ENCODE measurements at regions not wholly inside any gene's neighbourhood (a gene's known extent, or its start where the extent isn't known, plus 50 kb on each side); places are given as distances from the start of the nearest gene placed in this dataset.

DNA sequence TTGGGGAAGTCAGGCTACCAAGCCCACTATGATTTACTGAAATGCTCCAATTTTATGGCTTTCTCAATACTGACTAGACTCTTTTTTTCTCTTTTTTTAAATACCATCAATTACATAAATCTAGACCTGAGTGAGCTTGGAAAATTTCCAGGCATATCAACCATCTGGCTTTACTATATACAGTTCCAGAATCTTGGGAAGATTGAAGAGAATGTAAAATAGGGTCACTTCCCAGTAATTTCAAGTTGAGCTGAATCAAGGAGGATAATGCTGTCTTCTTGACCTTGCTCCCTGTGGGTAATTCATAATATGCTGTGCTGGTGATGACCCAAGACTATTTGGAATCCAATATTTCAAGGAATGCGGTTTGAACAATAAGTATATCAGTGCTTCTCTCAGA lies 108.1 kb downstream of the MAP3K21 start:
- H3K9me3 ChIP-seq = no peaks in the 10 kb centered on the region
- H3K4me1 ChIP-seq = peaks cover 0 to under 1% (median 0%) of the 10 kb centered on the region in 6 donors
- H3K4me3 ChIP-seq = no peak overlapping the region
- no peak for DNase-seq
- no peak for TF ChIP-seq POLR2AphosphoS5 (IDR thresholded peaks at IDR 0.05)
- TF ChIP-seq POLR2A (IDR thresholded peaks at IDR 0.05) = no peak
- TF ChIP-seq, protein P1, sequence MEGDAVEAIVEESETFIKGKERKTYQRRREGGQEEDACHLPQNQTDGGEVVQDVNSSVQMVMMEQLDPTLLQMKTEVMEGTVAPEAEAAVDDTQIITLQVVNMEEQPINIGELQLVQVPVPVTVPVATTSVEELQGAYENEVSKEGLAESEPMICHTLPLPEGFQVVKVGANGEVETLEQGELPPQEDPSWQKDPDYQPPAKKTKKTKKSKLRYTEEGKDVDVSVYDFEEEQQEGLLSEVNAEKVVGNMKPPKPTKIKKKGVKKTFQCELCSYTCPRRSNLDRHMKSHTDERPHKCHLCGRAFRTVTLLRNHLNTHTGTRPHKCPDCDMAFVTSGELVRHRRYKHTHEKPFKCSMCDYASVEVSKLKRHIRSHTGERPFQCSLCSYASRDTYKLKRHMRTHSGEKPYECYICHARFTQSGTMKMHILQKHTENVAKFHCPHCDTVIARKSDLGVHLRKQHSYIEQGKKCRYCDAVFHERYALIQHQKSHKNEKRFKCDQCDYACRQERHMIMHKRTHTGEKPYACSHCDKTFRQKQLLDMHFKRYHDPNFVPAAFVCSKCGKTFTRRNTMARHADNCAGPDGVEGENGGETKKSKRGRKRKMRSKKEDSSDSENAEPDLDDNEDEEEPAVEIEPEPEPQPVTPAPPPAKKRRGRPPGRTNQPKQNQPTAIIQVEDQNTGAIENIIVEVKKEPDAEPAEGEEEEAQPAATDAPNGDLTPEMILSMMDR (IDR thresholded peaks at IDR 0.05 in 8 of 11, conservative IDR thresholded peaks at IDR 0.05 in 3 of 11) = no peak
- 23 to 83% (median 80%) methylated on average over 1 of the region's 1 CpG for WGBS, 5 donors
- no peak overlapping the region for H3K27ac ChIP-seq
- H3K36me3 ChIP-seq = no peaks in the 10 kb centered on the region
- H3K27me3 ChIP-seq (replicated peaks in 1 of 7) = peaks cover 0 to 31% (median 8%) of the 10 kb centered on the region in 7 donors
- intact Hi-C loops (cut with DNase I; ENCODE audit: low total_unique reads) = no loop called here

DNA sequence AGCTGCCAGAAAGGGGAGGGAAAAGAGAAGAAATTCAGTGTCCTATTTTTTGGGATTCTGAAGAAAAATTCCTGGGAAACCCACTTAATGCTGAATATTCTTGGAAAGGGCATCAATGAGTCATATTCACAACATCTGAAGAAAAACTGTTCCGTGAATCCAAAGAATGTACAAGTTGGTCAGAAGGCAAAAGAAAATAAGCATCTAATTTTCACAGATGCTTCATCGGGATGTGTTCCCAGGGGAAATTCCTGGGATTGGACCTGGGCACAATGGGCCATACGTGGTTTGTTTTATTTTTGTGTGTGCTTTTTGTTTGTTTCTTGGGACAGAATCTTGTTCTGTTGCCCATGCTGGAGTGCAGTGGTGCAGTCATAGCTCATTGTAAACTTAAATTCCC lies 112.2 kb downstream of the MAP3K21 start:
- peaks cover 0 to 3% (median 0%) of the 10 kb centered on the region in 6 donors for H3K4me1 ChIP-seq
- WGBS, 5 donors = 63 to 87% (median 81%) methylated on average over 3 of the region's 3 CpGs
- no peaks in the 10 kb centered on the region for H3K36me3 ChIP-seq
- no peak for DNase-seq
- H3K27me3 ChIP-seq (replicated peaks in 1 of 7) = peaks cover 0 to 37% (median 8%) of the 10 kb centered on the region in 7 donors
- intact Hi-C loops (cut with DNase I; ENCODE audit: low total_unique reads) = no loop called here
- TF ChIP-seq, protein P1 (IDR thresholded peaks at IDR 0.05 in 8 of 11, conservative IDR thresholded peaks at IDR 0.05 in 3 of 11) = no peak
- TF ChIP-seq POLR2A (IDR thresholded peaks at IDR 0.05) = no peak
- TF ChIP-seq POLR2AphosphoS5 (IDR thresholded peaks at IDR 0.05) = no peak
- no peak overlapping the region for H3K27ac ChIP-seq
- no peak overlapping the region for H3K4me3 ChIP-seq
- H3K9me3 ChIP-seq = no peaks in the 10 kb centered on the region

DNA sequence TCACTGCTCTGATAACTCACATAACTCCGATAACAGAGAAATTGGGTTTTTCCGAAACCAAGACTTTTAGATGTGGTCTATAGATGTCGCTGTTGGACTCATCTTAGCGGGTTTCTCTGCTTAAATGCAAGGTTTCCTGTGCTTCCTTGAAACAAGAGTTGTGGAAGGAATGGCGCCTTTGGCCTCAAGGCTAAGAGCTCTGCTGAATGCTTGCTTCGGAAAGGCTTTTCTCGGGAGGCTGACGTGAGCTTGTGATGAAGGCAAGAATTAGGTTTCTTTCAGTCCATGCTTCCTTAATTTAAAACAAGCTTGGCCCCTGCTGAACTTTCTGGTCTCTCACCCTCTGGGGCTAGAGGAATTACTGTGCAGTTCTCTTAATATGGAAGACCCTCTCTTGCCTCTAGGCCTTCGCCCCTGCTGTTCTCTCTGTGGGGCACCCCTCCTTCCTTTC lies 113.5 kb downstream of the MAP3K21 start:
- Histone ChIP-seq H3K9me3 (peaks cover 0 to 3% (median 0%) of the 10 kb centered on the region in 8 donors), H3K4me3 (no peak overlapping the region), H3K36me3 (no peaks in the 10 kb centered on the region), H3K27ac (no peak overlapping the region), H3K27me3 (replicated peaks in 1 of 7) (peaks cover 0 to 37% (median 8%) of the 10 kb centered on the region in 7 donors), H3K4me1 (peaks cover 0 to 3% (median 0%) of the 10 kb centered on the region in 6 donors)
- 12 to 21% (median 14%) methylated on average over 9 of the region's 9 CpGs for WGBS, 5 donors
- no peak for DNase-seq
- intact Hi-C loops (cut with DNase I; ENCODE audit: low total_unique reads) = no loop called here
- TF ChIP-seq, protein P1 (IDR thresholded peaks at IDR 0.05 in 8 of 11, conservative IDR thresholded peaks at IDR 0.05 in 3 of 11) = peak in 8 of 11 experiments; percentile 25 to 51 (median 40)
- TF ChIP-seq POLR2A (IDR thresholded peaks at IDR 0.05) = no peak

DNA sequence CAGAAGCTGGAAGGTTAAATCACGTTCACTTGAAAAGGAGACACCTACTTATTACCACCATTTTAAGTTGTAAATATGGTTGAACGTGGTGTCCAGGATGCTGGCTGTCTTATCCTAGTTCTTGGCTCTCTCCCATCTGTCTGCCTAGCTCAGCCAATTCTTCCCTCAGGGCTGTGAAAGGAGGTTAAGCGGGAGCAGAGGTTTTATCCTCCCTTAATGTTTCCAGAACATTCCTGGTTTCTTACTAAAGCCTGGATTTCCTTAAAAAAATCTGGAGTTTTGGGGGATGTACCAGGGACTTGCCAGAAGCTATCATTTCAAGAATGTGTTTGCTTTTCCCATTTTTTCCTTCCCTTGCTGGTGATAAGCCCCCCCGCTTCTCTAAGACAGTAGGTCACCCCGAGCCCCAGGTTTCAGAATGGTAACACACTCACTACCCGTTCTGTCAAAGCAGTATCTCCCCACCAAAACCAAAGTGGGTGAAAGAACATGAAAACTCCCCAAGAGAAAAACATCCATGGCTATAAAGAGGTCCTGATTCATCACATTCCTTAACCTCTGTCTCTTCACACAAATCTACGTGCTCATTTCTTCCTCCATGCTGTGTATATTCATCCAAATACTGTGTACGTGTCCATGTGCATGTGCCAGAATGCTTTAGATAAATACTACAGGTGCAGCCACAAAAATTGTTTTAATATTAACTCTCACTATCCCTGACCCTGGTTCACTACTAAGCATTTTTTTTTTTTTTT lies 114.7 kb downstream of the MAP3K21 start:
- Histone ChIP-seq H3K27ac (no peak overlapping the region), H3K4me3 (no peak overlapping the region), H3K4me1 (peaks cover 0 to 3% (median 0%) of the 10 kb centered on the region in 6 donors), H3K9me3 (peaks cover 0 to 5% (median 0%) of the 10 kb centered on the region in 8 donors), H3K36me3 (no peaks in the 10 kb centered on the region), H3K27me3 (replicated peaks in 1 of 7) (peaks cover 0 to 32% (median 8%) of the 10 kb centered on the region in 7 donors)
- intact Hi-C loops (cut with DNase I; ENCODE audit: low total_unique reads) = no loop called here
- WGBS, 5 donors = 62 to 81% (median 76%) methylated on average over 8 of the region's 8 CpGs
- no peak for DNase-seq
- no peak for TF ChIP-seq POLR2AphosphoS5 (IDR thresholded peaks at IDR 0.05)
- no peak for TF ChIP-seq POLR2A (IDR thresholded peaks at IDR 0.05)
- TF ChIP-seq, protein P1 (IDR thresholded peaks at IDR 0.05 in 8 of 11, conservative IDR thresholded peaks at IDR 0.05 in 3 of 11) = no peak

All from spleen (tissue), 11 donors.